Activated CD8-positive, alpha-beta memory T cell treated with anti-CD3 and anti-CD28 coated beads for 48 hours (primary cell): ENCODE measurements at regions not wholly inside any gene's neighbourhood (a gene's known extent, or its start where the extent isn't known, plus 50 kb on each side); places are given as distances from the start of the nearest gene placed in this dataset.
"Not testable (repeated sequence)": the region's sequence is repeated elsewhere in the genome, so short reads cannot be mapped to it uniquely, and the experiment has no call there.

ENCODE experiments used
- DNase-seq, 3 experiments: peaks; one replicate each; pipeline ENCODE4 v3.0.0-alpha.2; 2020; ENCODE audit warnings: low read depth in 2 of 3, low spot score in 2 of 3

GRCh38 chr1:83052865-83053264 lies 946.1 kb downstream of the TTLL7 start:
- no peak for DNase-seq

- not testable (repeated sequence) for DNase-seq
These were observed 947.9 kb downstream of the TTLL7 start for GRCh38 chr1:83051053-83051452.

GRCh38 chr1:83043244-83043643 lies 955.7 kb downstream of the TTLL7 start:
- no peak for DNase-seq

- DNase-seq = not testable (repeated sequence)
These were observed 959.8 kb downstream of the TTLL7 start for GRCh38 chr1:83039091-83039490.

GRCh38 chr1:83034851-83035250 lies 964.1 kb downstream of the TTLL7 start:
- DNase-seq = no peak

GRCh38 chr1:83033682-83034081 lies 965.2 kb downstream of the TTLL7 start:
- DNase-seq = no peak

GRCh38 chr1:83029916-83030315 lies 969.0 kb downstream of the TTLL7 start:
- no peak for DNase-seq

GRCh38 chr1:83029050-83029449 lies 969.9 kb downstream of the TTLL7 start:
- no peak for DNase-seq

GRCh38 chr1:83028467-83028866 lies 970.5 kb downstream of the TTLL7 start:
- DNase-seq = no peak

- DNase-seq = no peak
These were observed 971.4 kb downstream of the TTLL7 start for GRCh38 chr1:83027511-83027910.

- DNase-seq = no peak
These were observed 972.2 kb downstream of the TTLL7 start for GRCh38 chr1:83026745-83027144.

GRCh38 chr1:83024251-83024767 lies 974.6 kb downstream of the TTLL7 start:
- DNase-seq = no peak

GRCh38 chr1:83023212-83023611 lies 975.7 kb downstream of the TTLL7 start:
- DNase-seq = no peak

- no peak for DNase-seq
These were observed 976.7 kb downstream of the TTLL7 start for GRCh38 chr1:83022206-83022605.

GRCh38 chr1:83017701-83018100 lies 981.2 kb downstream of the TTLL7 start:
- DNase-seq = no peak

GRCh38 chr1:83017276-83017675 lies 981.7 kb downstream of the TTLL7 start:
- no peak for DNase-seq

- no peak for DNase-seq
These were observed 982.5 kb downstream of the TTLL7 start for GRCh38 chr1:83016354-83016849.

GRCh38 chr1:83015163-83015562 lies 983.8 kb downstream of the TTLL7 start:
- no peak for DNase-seq

GRCh38 chr1:83012950-83013349 lies 986.0 kb downstream of the TTLL7 start:
- DNase-seq = no peak

GRCh38 chr1:83011265-83011664 lies 987.7 kb downstream of the TTLL7 start:
- no peak for DNase-seq

- DNase-seq = no peak
These were observed 992.7 kb downstream of the TTLL7 start for GRCh38 chr1:83006271-83006670.

GRCh38 chr1:83000286-83000685 lies 998.6 kb downstream of the TTLL7 start:
- DNase-seq = no peak

GRCh38 chr1:82995951-82996350 lies 1003.0 kb downstream of the TTLL7 start:
- DNase-seq = no peak
